ENCODE measurements at regions not wholly inside any gene's neighbourhood (a gene's known extent, or its start where the extent isn't known, plus 50 kb on each side); places are given as distances from the start of the nearest gene placed in this dataset.

- TF ChIP-seq CTCF (IDR thresholded peaks at IDR 0.05; ENCODE audit: low read length) (no peak), EZH2 (optimal IDR thresholded peaks at IDR 0.05; ENCODE audit: low read depth, low read length) (no peak)
Measured at GRCh38 chr13:63110466-63110865, 1694.8 kb upstream of the PCDH20 start.

Data from MM.1S (cell line).